ENCODE measurements at regions not wholly inside any gene's neighbourhood (a gene's known extent, or its start where the extent isn't known, plus 50 kb on each side); places are given as distances from the start of the nearest gene placed in this dataset.

GRCh38 chr1:227453631-227454355, 109.6 kb upstream of the ZNF678 start:
- in situ Hi-C loops (cut with HindIII; ENCODE audit: low pct_unique_long_range_greater_than_20kb, low sequenced_read_pairs) = no loop called here
- no peak for DNase-seq (ENCODE audit: low read depth)

GRCh38 chr1:227451954-227452353, 111.4 kb upstream of the ZNF678 start:
- DNase-seq (ENCODE audit: low read depth) = no peak
- in situ Hi-C loops (cut with HindIII; ENCODE audit: low pct_unique_long_range_greater_than_20kb, low sequenced_read_pairs) = no loop called here

- no peak for DNase-seq (ENCODE audit: low read depth)
- in situ Hi-C loops (cut with HindIII; ENCODE audit: low pct_unique_long_range_greater_than_20kb, low sequenced_read_pairs) = no loop called here
These were observed 112.3 kb upstream of the ZNF678 start for GRCh38 chr1:227451057-227451456.

- no peak for DNase-seq (ENCODE audit: low read depth)
- in situ Hi-C loops (cut with HindIII; ENCODE audit: low pct_unique_long_range_greater_than_20kb, low sequenced_read_pairs) = no loop called here
These were observed 112.9 kb upstream of the ZNF678 start for GRCh38 chr1:227450489-227450888.

- in situ Hi-C loops (cut with HindIII; ENCODE audit: low pct_unique_long_range_greater_than_20kb, low sequenced_read_pairs) = no loop called here
- no peak for DNase-seq (ENCODE audit: low read depth)
These were observed 113.5 kb upstream of the ZNF678 start for GRCh38 chr1:227449741-227450441.

GRCh38 chr1:227449051-227449450, 114.3 kb upstream of the ZNF678 start:
- in situ Hi-C loops (cut with HindIII; ENCODE audit: low pct_unique_long_range_greater_than_20kb, low sequenced_read_pairs) = no loop called here

GRCh38 chr1:227447531-227447990, 115.8 kb upstream of the ZNF678 start:
- in situ Hi-C loops (cut with HindIII; ENCODE audit: low pct_unique_long_range_greater_than_20kb, low sequenced_read_pairs) = no loop called here
- DNase-seq (ENCODE audit: low read depth) = no peak

More at GRCh38 chr1:227449051-227449450, 114.3 kb upstream of the ZNF678 start:
- DNase-seq (ENCODE audit: low read depth) = no peak

GRCh38 chr1:227445746-227446145, 117.6 kb upstream of the ZNF678 start:
- DNase-seq (ENCODE audit: low read depth) = no peak
- in situ Hi-C loops (cut with HindIII; ENCODE audit: low pct_unique_long_range_greater_than_20kb, low sequenced_read_pairs) = no loop called here

- in situ Hi-C loops (cut with HindIII; ENCODE audit: low pct_unique_long_range_greater_than_20kb, low sequenced_read_pairs) = no loop called here
- DNase-seq (ENCODE audit: low read depth) = no peak
These were observed 118.2 kb upstream of the ZNF678 start for GRCh38 chr1:227445092-227445674.

GRCh38 chr1:227440182-227440581, 121.9 kb upstream of the CDC42BPA start:
- in situ Hi-C loops (cut with HindIII; ENCODE audit: low pct_unique_long_range_greater_than_20kb, low sequenced_read_pairs) = no loop called here
- DNase-seq (ENCODE audit: low read depth) = no peak

GRCh38 chr1:227437495-227438008, 119.3 kb upstream of the CDC42BPA start:
- in situ Hi-C loops (cut with HindIII; ENCODE audit: low pct_unique_long_range_greater_than_20kb, low sequenced_read_pairs) = no loop called here

GRCh38 chr1:227434808-227435444, 116.6 kb upstream of the CDC42BPA start:
- in situ Hi-C loops (cut with HindIII; ENCODE audit: low pct_unique_long_range_greater_than_20kb, low sequenced_read_pairs) = no loop called here
- no peak for DNase-seq (ENCODE audit: low read depth)

More at GRCh38 chr1:227437495-227438008, 119.3 kb upstream of the CDC42BPA start:
- peak; percentile 41 for DNase-seq (ENCODE audit: low read depth)

GRCh38 chr1:227433663-227434341, 115.5 kb upstream of the CDC42BPA start:
- no peak for DNase-seq (ENCODE audit: low read depth)
- in situ Hi-C loops (cut with HindIII; ENCODE audit: low pct_unique_long_range_greater_than_20kb, low sequenced_read_pairs) = no loop called here

- in situ Hi-C loops (cut with HindIII; ENCODE audit: low pct_unique_long_range_greater_than_20kb, low sequenced_read_pairs) = no loop called here
- no peak for DNase-seq (ENCODE audit: low read depth)
These were observed 114.7 kb upstream of the CDC42BPA start for GRCh38 chr1:227432981-227433380.

- in situ Hi-C loops (cut with HindIII; ENCODE audit: low pct_unique_long_range_greater_than_20kb, low sequenced_read_pairs) = no loop called here
These were observed 113.9 kb upstream of the CDC42BPA start for GRCh38 chr1:227432181-227432535.

GRCh38 chr1:227429447-227430359, 111.4 kb upstream of the CDC42BPA start:
- in situ Hi-C loops (cut with HindIII; ENCODE audit: low pct_unique_long_range_greater_than_20kb, low sequenced_read_pairs) = no loop called here
- DNase-seq (ENCODE audit: low read depth) = no peak

More at GRCh38 chr1:227432181-227432535, 113.9 kb upstream of the CDC42BPA start:
- DNase-seq (ENCODE audit: low read depth) = no peak

- peak; percentile 41 for DNase-seq (ENCODE audit: low read depth)
- in situ Hi-C loops (cut with HindIII; ENCODE audit: low pct_unique_long_range_greater_than_20kb, low sequenced_read_pairs) = no loop called here
These were observed 110.5 kb upstream of the CDC42BPA start for GRCh38 chr1:227428803-227429202.
